ENCODE measurements at regions not wholly inside any gene's neighbourhood (a gene's known extent, or its start where the extent isn't known, plus 50 kb on each side); places are given as distances from the start of the nearest gene placed in this dataset.

- TF ChIP-seq CTCF (IDR thresholded peaks at IDR 0.05; ENCODE audit: extremely low read depth in 1 of 2, insufficient read depth in 1 of 2, low read depth in 1 of 2, low read length in 2 of 2) (no peak), POLR2A (IDR thresholded peaks at IDR 0.05; ENCODE audit: low read depth, low read length) (no peak), EZH2 (IDR thresholded peaks at IDR 0.05; ENCODE audit: borderline replicate concordance, low read depth, low read length, severe bottlenecking) (no peak), POLR2AphosphoS5 (IDR thresholded peaks at IDR 0.05; ENCODE audit: insufficient read depth, low read depth, low read length) (no peak), JUN (IDR thresholded peaks at IDR 0.05; ENCODE audit: borderline replicate concordance, insufficient read depth, insufficient read length, low read depth) (peak; percentile 72), FOS (IDR thresholded peaks at IDR 0.05; ENCODE audit: borderline replicate concordance, insufficient read depth, low read length) (peak; percentile 64)
- TF ChIP-seq, protein P1, sequence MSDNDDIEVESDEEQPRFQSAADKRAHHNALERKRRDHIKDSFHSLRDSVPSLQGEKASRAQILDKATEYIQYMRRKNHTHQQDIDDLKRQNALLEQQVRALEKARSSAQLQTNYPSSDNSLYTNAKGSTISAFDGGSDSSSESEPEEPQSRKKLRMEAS (IDR thresholded peaks at IDR 0.05; ENCODE audit: insufficient read depth, insufficient read length), result no peak
These were observed 153.2 kb upstream of the FZD8 start for GRCh38 chr10:35795131-35795824.

Data from endothelial cell of umbilical vein (primary cell).